Activated effector memory CD4-positive, alpha-beta T cell treated with Interleukin-2 at 50 U/mL for 16 hours (primary cell): ENCODE measurements at regions not wholly inside any gene's neighbourhood (a gene's known extent, or its start where the extent isn't known, plus 50 kb on each side); places are given as distances from the start of the nearest gene placed in this dataset.
"Not testable (repeated sequence)": the region's sequence is repeated elsewhere in the genome, so short reads cannot be mapped to it uniquely, and the experiment has no call there.

Experiments used
- DNase-seq: peaks from one replicate; pipeline ENCODE4 v3.0.0-alpha.2; 2020

- DNase-seq: no peak
Observed at GRCh38 chr10:4281190-4281825, 496.3 kb upstream of the KLF6 start.

DNA sequence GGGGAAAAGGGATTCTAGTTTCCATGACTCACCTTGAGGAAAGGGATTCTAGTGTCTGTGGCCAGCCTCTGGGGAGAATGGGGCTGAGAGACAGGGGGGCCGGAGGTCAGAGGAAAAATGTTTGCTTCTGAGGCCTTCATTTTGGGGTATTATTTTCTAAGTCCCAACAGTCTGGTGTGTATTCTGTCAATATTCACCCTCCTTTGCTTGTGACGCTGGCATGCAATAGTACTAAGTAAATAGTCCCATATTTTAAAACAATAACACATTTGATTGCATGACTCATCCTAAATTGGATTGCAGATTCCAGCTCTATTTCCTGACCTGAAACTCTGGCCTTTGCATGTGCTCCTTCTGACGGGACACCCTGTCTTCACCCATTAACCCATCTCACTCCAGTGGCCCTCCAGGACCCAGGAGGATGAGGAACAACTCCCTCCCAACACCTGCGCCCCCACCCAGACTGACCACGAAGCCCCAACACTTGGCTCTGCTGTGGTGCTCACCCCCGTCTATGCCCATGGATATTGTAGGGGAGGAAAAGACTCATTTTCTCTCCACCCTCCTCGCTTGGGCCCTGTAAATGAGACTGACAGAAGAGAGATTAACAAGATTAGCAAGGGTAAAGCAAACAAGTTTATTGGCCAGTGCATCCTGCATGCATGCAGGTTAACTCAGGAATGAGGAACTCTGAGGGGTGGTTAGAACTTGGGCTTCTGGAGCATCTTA is 495.6 kb upstream of the KLF6 start:
- no peak for DNase-seq

DNA sequence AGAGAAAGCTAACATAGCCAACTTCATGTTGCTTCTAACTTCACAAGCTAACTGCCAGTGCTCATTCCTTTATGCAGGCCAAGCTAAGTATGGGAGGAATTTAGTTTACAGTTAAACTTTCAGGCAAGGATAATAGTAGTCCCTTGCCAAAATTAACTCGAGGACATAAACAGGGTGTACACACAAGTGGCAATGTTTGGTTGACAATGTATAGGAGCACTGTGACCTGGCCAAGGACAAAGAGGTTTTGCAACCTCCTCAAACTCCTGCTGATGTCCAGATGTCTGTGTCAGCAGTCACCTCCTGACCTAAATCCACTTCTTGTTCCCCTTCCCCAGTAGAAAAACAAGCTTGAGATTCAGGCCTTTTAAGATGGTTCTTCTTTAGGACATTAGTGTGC is 494.6 kb upstream of the KLF6 start:
- no peak for DNase-seq

- DNase-seq: no peak
Observed at GRCh38 chr10:4278186-4278585, 493.2 kb upstream of the KLF6 start.

GRCh38 chr10:4276151-4276550 is 491.1 kb upstream of the KLF6 start:
- DNase-seq: no peak

- not testable (repeated sequence) for DNase-seq
Observed at GRCh38 chr10:4274671-4275070, 489.7 kb upstream of the KLF6 start.

GRCh38 chr10:4271193-4271592 is 486.2 kb upstream of the KLF6 start:
- no peak for DNase-seq

- DNase-seq: no peak
Observed at GRCh38 chr10:4270116-4270515, 485.1 kb upstream of the KLF6 start.

DNA sequence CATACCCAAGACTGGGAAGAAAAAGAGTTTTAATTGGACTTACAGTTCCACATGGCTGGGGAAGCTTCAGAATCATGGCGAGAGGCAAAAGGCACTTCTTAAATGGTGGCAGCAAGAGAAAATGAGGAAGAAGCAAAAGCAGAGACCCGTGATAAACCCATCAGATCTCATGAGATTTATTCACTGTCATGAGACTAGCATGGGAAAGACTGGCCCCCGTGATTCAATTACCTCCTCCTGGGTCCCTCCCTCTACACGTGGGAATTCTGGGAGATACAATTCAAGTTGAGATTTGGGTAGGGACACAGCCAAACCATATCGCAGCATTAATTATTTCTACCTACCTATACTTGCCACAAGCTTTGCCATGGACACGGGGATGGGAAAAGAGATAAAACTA is 483.5 kb upstream of the KLF6 start:
- not testable (repeated sequence) for DNase-seq

- DNase-seq: no peak
Observed at GRCh38 chr10:4267086-4267773, 482.2 kb upstream of the KLF6 start.

DNA sequence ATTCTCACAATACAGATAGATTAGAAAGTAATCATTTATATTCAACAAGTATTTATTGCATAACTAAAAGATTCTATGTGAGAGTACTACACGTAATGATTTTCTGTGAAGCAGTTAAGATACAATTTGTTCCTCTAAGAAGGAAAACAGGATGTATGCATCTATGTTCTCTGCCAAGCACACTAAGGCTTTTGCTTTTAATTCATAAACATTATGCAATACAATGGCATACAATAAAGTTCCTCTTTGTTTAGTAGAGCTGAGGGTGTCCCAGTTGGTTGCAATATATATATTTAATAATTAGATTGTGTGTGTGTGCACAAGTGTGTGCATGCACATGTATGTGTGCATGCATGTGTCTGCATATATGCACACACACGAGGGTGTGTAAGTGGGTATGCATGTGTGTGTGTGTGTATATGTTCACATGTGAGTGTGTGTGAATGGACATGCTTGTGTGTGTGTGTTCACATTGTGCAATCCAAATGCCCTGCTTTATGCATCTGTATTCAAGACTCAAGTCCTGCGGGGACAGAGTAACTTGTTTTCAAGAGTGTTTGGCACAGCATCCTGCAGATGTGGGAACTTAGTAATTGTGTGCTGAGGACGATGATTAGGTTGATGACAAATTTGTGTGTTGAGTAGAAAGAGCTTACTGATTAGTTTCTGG is 481.5 kb upstream of the KLF6 start:
- no peak for DNase-seq

- no peak for DNase-seq
Observed at GRCh38 chr10:4265964-4266363, 481.0 kb upstream of the KLF6 start.

- no peak for DNase-seq
Observed at GRCh38 chr10:4264209-4264865, 479.3 kb upstream of the KLF6 start.

DNA sequence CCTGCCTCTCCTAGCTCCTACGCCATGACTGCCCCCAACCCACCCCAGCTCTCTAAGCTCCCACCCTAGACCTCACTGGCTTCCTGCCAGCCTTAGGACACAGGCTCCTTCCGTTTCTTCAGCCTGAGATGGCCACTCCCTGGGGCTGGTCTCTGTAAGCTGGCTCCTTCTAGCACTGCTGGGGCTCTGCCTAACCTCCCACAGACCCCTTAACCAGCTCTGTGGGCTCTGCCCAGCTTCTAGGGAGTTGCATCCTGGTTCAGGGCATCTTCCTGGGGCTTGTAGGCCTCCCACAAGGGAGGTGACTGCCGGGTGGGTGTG is 478.6 kb upstream of the KLF6 start:
- no peak for DNase-seq

GRCh38 chr10:4262870-4263600 is 478.0 kb upstream of the KLF6 start:
- DNase-seq: no peak

DNA sequence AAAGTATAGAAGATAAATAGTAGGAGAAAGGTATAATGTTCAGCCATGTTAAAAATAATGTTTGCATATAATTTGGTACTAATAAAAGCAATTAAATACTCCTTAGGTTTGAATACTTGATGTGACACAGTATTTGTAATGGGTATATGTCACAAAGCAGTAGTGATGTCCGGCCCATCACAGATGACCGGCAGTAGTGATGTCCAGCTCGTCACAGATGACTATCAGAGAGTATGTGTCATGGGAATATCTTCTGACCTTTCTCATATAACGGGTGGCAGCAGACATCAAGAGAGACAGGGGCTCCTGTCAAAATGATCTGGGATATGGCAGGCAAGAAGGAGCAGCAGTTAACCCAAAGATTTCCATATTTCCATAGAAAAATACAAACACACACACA is 477.4 kb upstream of the KLF6 start:
- no peak for DNase-seq

GRCh38 chr10:4260483-4261124 is 475.6 kb upstream of the KLF6 start:
- no peak for DNase-seq

DNA sequence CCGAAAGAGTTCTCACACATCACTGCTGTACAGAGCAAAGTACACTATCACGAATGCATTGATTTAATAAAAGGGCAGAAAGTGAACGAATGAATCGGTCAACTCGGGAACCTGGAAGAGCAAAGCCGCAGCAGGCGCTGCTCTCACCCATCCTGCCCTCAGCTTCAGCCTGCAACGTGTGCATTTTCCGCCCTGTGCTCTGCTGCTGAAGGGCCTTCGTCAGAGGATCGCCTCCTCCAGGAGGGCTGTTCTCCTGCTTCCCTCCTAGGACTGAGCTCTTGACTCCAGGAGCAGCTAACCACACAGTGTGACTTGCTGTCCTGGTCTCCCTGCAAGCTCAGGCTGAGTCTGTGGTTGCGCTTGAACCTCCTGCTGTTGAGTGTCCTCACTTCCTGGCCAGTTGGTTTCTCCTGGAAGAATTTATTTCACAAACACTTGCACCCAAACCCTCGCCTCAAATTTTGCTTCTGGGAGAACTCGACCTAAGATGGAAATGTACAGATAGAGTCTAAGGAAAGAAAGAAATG is 473.0 kb upstream of the KLF6 start:
- no peak for DNase-seq

DNA sequence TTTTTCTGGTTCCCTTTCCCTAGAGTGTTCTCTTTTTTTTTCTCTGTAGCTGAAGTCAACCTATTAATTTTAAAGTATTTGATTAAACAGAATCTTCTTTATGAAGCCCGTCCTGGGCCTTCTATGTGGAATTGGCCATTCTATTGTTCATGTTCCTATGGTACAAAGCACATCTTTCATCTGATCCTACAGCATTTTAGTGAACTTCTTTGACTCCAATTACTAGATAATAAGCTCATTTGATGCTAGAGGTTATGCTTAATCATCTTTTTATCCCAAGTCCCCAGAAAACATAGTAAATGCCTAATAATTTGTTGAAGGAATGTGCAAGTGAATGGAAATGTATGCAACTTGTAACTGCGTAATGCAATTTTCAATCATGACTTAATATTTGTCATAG is 472.0 kb upstream of the KLF6 start:
- no peak for DNase-seq

- no peak for DNase-seq
Observed at GRCh38 chr10:4255751-4256150, 470.7 kb upstream of the KLF6 start.

- DNase-seq: no peak
Observed at GRCh38 chr10:4254101-4254994, 469.3 kb upstream of the KLF6 start.
